AG10803 (cell line): ENCODE measurements at regions not wholly inside any gene's neighbourhood (a gene's known extent, or its start where the extent isn't known, plus 50 kb on each side); places are given as distances from the start of the nearest gene placed in this dataset.
A peak's percentile ranks its signal among the peaks of the same experiment; 100 is the strongest.

ENCODE experiments used
- DNase-seq: peaks from one replicate; pipeline ENCODE4 v3.0.0; 2010; ENCODE audit warnings: low read depth
- H3K4me3 ChIP-seq: 2 replicates; pipeline ENCODE4 v1.5.1; 2011; ENCODE audit warnings: mild to moderate bottlenecking, low read length, control low read depth
- TF ChIP-seq, protein P1 (sequence below): conservative IDR thresholded peaks from 2 replicates; pipeline ENCODE4 v1.5.1; 2011; ENCODE audit warnings: mild to moderate bottlenecking, low read length, control low read depth, inconsistent platforms

DNA sequence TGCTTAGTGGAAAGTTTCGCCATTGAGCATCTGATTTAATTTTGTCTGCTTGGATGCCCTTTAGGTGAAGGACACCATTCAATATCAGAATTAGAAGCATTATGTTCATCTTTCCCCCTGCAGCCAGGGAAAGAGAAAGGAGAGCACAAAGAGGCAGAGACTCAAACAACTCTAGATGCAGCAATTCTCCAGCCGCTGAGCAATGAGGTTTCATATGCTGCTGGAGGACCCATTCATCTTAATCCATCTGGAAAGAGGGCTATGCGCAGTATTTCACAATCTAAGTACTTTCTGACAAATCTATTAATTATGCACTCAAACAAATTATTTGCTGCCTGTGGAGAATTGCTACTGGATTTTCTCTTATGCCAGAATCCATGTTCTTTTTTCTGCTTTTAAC, 527.0 kb upstream of the TUSC1 start:
- H3K4me3 ChIP-seq: no peak overlapping the region
- TF ChIP-seq, protein P1, sequence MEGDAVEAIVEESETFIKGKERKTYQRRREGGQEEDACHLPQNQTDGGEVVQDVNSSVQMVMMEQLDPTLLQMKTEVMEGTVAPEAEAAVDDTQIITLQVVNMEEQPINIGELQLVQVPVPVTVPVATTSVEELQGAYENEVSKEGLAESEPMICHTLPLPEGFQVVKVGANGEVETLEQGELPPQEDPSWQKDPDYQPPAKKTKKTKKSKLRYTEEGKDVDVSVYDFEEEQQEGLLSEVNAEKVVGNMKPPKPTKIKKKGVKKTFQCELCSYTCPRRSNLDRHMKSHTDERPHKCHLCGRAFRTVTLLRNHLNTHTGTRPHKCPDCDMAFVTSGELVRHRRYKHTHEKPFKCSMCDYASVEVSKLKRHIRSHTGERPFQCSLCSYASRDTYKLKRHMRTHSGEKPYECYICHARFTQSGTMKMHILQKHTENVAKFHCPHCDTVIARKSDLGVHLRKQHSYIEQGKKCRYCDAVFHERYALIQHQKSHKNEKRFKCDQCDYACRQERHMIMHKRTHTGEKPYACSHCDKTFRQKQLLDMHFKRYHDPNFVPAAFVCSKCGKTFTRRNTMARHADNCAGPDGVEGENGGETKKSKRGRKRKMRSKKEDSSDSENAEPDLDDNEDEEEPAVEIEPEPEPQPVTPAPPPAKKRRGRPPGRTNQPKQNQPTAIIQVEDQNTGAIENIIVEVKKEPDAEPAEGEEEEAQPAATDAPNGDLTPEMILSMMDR: no peak
- DNase-seq: peak; percentile 39

DNA sequence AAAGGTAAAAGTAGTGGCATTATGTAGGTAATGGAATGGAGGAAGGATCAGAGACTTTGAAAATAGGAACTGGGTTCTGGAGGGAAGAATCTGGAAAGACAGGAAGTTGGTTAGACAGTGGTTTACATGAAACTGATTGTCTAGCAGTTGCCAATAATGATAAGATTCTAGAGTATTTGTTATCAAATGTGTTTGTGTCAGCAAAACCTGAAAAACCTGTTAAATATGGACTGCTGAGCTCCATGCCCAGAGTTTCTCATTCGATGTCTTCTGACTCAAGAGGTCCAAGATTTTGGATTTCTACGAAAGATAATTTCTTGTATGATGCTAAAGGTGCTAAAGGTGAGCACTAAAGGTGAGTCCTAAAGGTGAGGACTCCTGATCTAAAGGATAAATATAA, 515.0 kb upstream of the TUSC1 start:
- H3K4me3 ChIP-seq: no peak overlapping the region
- no peak for DNase-seq
- TF ChIP-seq, protein P1: no peak

DNA sequence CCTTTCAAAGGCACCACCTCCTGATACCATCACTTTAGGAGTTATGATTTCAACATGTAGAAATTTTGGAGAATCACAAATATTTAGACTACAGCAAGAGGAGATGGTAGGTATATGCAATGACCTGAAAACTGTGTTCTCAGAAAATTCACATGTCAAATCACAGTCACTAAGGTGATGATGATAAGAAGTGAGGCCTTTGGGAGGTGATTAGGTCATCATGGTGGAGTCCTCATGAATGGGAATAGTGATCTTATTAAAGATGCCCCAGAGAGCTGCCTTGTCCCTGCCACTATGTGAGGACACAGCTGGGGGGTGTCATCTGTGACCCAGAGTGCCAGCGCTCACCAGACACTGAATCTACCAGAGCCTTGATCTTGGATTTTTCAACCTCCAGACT, 513.5 kb upstream of the TUSC1 start:
- TF ChIP-seq, protein P1: no peak
- no peak overlapping the region for H3K4me3 ChIP-seq
- DNase-seq: no peak

DNA sequence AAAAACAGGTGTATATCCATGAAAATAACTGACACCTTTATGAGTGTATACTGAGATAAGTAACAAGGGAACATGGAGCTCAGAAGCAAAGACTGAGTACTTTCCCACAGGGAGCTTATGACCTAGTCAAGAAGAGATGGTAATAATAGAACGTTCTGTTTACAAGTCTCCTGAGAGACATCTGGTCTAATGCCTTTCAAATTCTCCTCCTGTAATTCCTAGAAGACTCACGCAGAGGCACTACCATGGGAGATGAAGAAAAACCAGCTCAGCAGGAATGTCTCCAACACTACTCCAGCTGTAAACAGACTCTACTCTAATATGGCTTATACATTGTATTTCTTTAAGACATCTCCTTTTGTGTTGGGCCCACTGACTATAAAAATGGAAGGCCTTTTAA, 503.6 kb upstream of the TUSC1 start:
- TF ChIP-seq, protein P1: no peak
- H3K4me3 ChIP-seq: no peak overlapping the region
- no peak for DNase-seq

DNA sequence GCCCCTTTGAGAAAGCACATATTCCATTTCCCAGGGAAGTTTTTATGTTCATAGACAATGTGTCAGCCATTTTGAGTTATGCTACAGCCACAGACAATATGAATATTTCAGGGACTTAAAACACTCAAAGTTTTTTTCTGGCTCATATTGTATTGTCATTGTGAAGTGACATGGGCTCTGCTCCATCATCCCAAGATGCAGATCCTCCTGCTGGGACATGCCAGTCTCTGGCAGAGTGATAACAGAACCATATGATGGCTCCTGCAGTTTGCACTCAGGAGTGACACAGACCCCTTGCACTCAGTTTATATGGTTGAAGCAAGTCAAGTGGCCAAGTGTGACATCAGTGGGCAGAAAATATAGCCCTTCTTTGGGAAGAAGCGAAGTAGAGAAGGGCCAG, 498.4 kb upstream of the TUSC1 start:
- TF ChIP-seq, protein P1: no peak
- DNase-seq: no peak
- H3K4me3 ChIP-seq: no peak overlapping the region

DNA sequence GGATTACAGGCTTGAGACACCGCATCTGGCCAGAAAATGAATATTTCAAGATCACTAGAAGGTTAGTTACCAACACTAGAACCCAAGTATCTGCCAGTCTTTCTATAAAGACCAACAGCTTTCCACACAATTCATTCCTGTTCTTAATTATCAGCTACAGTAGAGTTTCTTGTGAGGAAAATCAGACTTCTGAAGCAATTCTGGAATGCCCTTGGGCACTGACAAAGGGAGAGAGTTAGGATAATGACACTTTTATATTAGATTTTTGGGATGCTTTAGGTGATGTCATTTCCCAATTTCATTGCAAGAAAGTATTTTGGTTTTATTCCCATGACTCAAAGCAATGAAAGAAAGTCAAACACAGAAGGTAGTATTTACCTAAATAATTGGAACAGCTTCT, 497.0 kb upstream of the TUSC1 start:
- no peak overlapping the region for H3K4me3 ChIP-seq
- TF ChIP-seq, protein P1: no peak
- DNase-seq: peak; percentile 96

DNA sequence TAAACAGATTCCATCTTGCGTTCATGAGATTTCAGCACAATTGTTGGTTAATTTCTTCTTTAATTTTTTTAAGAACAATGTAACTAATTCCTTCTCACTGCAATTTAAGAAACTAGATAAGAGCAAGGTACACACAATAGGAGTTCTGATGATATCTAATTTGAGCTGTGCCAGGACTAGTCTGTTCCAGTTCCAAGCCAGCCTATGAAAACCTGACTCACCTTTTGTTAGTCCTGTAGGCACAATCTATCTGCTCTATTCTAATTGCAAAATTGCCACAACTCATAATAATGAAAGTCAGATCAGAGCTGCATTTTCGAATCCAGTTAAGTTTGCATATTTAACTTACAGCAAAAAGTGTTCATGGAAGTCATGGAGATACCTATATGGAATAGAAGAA, 494.1 kb upstream of the TUSC1 start:
- H3K4me3 ChIP-seq: no peak overlapping the region
- no peak for DNase-seq
- TF ChIP-seq, protein P1: no peak
